Caco-2 (cell line): ENCODE measurements at regions not wholly inside any gene's neighbourhood (a gene's known extent, or its start where the extent isn't known, plus 50 kb on each side); places are given as distances from the start of the nearest gene placed in this dataset.

Experiments
- BruUV-seq: library from RNA; stranded (reverse); fragments of 400-500 nt; replicated peaks from 2 replicates; lab custom pipeline; 2021; lab: Mats Ljungman, UMichigan
- CTCF ChIA-PET: fragments of 300-600 bp; sonication (Branson Sonifier 250); formaldehyde crosslinking; loops from one replicate; lab custom pipeline; 2022; ENCODE audit warnings: antibody characterized with exemption; lab: Charles Lee
- POLR2A ChIA-PET: fragments of 300-600 bp; sonication (Branson Sonifier 250); formaldehyde crosslinking; loops from one replicate; lab custom pipeline; 2022; ENCODE audit warnings: antibody characterized with exemption; lab: Charles Lee
- DNase-seq, 2 experiments: peaks; one replicate each; pipeline versions ENCODE4 v3.0.0 to v3.0.0-alpha.2; 2020 to 2022
- H3K27me3 ChIP-seq: replicated peaks from 2 replicates; pipeline ENCODE4 v1.6.0; 2011; ENCODE audit warnings: low read length; ENCODE audit not compliant: control insufficient read depth, insufficient read depth
- H3K36me3 ChIP-seq: 2 replicates; pipeline ENCODE4 v1.5.1; 2011; ENCODE audit warnings: low read length; ENCODE audit not compliant: control insufficient read depth, insufficient read depth
- H3K4me1 ChIP-seq: fragments of 250-450 bp; sonication (Bioruptor Pico); 2 replicates; pipeline ENCODE4 v1.5.1; 2020; ENCODE audit warnings: mild to moderate bottlenecking
- H3K4me3 ChIP-seq: 2 replicates; pipeline ENCODE4 v1.5.1; 2011; ENCODE audit warnings: low read depth, mild to moderate bottlenecking, control low read depth, low read length
- H3K9me3 ChIP-seq: fragments of 250-450 bp; sonication (Bioruptor Pico); 2 replicates; pipeline ENCODE4 v1.5.1; 2020; ENCODE audit warnings: mild to moderate bottlenecking, moderate library complexity
- H3K27ac Mint-ChIP-seq: one replicate; pipeline ENCODE4 v1.8.0; 2022; ENCODE audit warnings: mixed read lengths; ENCODE audit not compliant: unreplicated experiment
- H3K27me3 Mint-ChIP-seq: one replicate; pipeline ENCODE4 v1.8.0; 2022; ENCODE audit warnings: mixed read lengths; ENCODE audit not compliant: insufficient read depth, unreplicated experiment
- H3K36me3 Mint-ChIP-seq: one replicate; pipeline ENCODE4 v1.8.0; 2022; ENCODE audit warnings: mild to moderate bottlenecking, mixed read lengths; ENCODE audit not compliant: insufficient read depth, unreplicated experiment
- H3K4me1 Mint-ChIP-seq: one replicate; pipeline ENCODE4 v1.8.0; 2022; ENCODE audit warnings: low read depth, mixed read lengths; ENCODE audit not compliant: unreplicated experiment
- H3K4me3 Mint-ChIP-seq: one replicate; pipeline ENCODE4 v1.8.0; 2022; ENCODE audit warnings: mild to moderate bottlenecking, moderate library complexity, mixed read lengths; ENCODE audit not compliant: unreplicated experiment
- H3K9me3 Mint-ChIP-seq: one replicate; pipeline ENCODE4 v1.8.0; 2022; ENCODE audit warnings: mixed read lengths; ENCODE audit not compliant: unreplicated experiment
- intact Hi-C: fragments of 100-400 bp; cut with micrococcal nuclease; formaldehyde crosslinking; loops from one replicate; pipeline ENCODE4 v1.10.0; 2022; ENCODE audit not compliant: unreplicated experiment
- TF ChIP-seq, protein P1 (sequence below), 2 experiments: fragments of 200-600 bp in 1 of 2; IDR thresholded peaks; 1 replicate in 1 of 2; 2 replicates in 1 of 2; pipeline versions ENCODE4 v1.5.1 to v1.8.0; 2011 to 2022; ENCODE audit warnings: antibody characterized with exemption in 1 of 2, control low read depth in 1 of 2, inconsistent platforms in 1 of 2, low read depth in 1 of 2, low read length in 1 of 2, mild to moderate bottlenecking in 1 of 2, moderate library complexity in 1 of 2; ENCODE audit not compliant: insufficient read depth in 1 of 2, severe bottlenecking in 1 of 2, unreplicated experiment in 1 of 2

DNA sequence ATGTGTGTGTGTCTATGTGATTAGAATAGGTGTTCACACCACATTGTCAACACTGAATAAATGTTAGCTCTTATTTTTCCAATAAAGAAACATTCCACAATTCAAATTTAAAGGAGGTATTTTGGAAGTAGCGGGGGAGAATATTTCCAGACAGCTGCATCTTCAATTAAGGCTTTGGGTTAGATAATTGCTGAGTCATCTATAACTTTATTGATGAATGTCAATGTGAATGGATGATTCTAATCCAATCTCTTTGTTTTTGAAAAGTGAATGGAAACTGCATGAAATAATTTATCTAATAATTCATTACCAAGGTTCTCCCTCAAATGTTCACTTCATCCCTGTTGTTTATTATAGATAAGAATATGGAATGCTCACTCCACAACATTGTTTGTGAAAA, 625.2 kb downstream of the IRS1 start:
- Mint-ChIP-seq H3K27ac (no peak overlapping the region), H3K36me3 (no peaks in the 10 kb centered on the region), H3K9me3 (peaks cover 17% of the 10 kb centered on the region), H3K27me3 (no peaks in the 10 kb centered on the region), H3K4me3 (no peak overlapping the region), H3K4me1 (no peaks in the 10 kb centered on the region)
- ChIA-PET POLR2A (no interaction called here), CTCF (no interaction called here)
- intact Hi-C loops, result no loop called here
- TF ChIP-seq, protein P1, sequence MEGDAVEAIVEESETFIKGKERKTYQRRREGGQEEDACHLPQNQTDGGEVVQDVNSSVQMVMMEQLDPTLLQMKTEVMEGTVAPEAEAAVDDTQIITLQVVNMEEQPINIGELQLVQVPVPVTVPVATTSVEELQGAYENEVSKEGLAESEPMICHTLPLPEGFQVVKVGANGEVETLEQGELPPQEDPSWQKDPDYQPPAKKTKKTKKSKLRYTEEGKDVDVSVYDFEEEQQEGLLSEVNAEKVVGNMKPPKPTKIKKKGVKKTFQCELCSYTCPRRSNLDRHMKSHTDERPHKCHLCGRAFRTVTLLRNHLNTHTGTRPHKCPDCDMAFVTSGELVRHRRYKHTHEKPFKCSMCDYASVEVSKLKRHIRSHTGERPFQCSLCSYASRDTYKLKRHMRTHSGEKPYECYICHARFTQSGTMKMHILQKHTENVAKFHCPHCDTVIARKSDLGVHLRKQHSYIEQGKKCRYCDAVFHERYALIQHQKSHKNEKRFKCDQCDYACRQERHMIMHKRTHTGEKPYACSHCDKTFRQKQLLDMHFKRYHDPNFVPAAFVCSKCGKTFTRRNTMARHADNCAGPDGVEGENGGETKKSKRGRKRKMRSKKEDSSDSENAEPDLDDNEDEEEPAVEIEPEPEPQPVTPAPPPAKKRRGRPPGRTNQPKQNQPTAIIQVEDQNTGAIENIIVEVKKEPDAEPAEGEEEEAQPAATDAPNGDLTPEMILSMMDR (IDR thresholded peaks at IDR 0.05; ENCODE audit: insufficient read depth in 1 of 2, low read depth in 1 of 2, low read length in 1 of 2, severe bottlenecking in 1 of 2, unreplicated experiment in 1 of 2), result no peak
- Histone ChIP-seq H3K4me3 (no peak overlapping the region), H3K9me3 (no peaks in the 10 kb centered on the region; the same call in 1 of the 2 replicates), H3K4me1 (no peaks in the 10 kb centered on the region), H3K36me3 (no peaks in the 10 kb centered on the region), H3K27me3 (no peaks in the 10 kb centered on the region)
- BruUV-seq, result no TSS peak
- no peak for DNase-seq

DNA sequence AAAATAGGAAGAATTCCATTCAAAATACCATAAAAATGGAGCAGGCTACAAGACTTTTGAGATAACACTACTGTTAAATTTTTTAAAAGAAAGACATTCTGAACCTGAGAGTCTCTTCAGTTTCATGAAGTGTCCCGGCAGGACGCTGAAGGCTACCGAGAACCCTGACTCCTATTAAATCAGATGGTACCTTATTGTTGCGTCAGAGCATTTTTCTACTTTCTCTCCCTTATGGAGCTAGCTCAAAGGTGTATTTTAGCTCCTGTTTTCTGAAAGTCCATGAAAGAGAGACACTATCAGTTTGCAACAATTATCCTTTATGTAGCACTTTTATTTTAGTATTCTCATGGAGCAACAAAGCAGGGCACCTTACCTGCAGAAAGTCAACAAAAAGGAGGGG, 626.7 kb downstream of the IRS1 start:
- Mint-ChIP-seq H3K36me3 (no peaks in the 10 kb centered on the region), H3K4me3 (no peak overlapping the region), H3K4me1 (no peaks in the 10 kb centered on the region), H3K27me3 (no peaks in the 10 kb centered on the region), H3K27ac (no peak overlapping the region), H3K9me3 (peaks cover 17% of the 10 kb centered on the region)
- peaks cover 3% of the 10 kb centered on the region; the same call in 1 of the 2 replicates for H3K9me3 ChIP-seq
- intact Hi-C loops, result no loop called here
- DNase-seq, result no peak
- ChIA-PET CTCF (no interaction called here), POLR2A (no interaction called here)
- no TSS peak for BruUV-seq
- TF ChIP-seq, protein P1 (IDR thresholded peaks at IDR 0.05; ENCODE audit: insufficient read depth in 1 of 2, low read depth in 1 of 2, low read length in 1 of 2, severe bottlenecking in 1 of 2, unreplicated experiment in 1 of 2), result no peak
- peaks cover 11% of the 10 kb centered on the region; the same call in 1 of the 2 replicates for H3K4me1 ChIP-seq
- no peaks in the 10 kb centered on the region for H3K36me3 ChIP-seq
- no peak overlapping the region for H3K4me3 ChIP-seq
- H3K27me3 ChIP-seq, result no peaks in the 10 kb centered on the region

DNA sequence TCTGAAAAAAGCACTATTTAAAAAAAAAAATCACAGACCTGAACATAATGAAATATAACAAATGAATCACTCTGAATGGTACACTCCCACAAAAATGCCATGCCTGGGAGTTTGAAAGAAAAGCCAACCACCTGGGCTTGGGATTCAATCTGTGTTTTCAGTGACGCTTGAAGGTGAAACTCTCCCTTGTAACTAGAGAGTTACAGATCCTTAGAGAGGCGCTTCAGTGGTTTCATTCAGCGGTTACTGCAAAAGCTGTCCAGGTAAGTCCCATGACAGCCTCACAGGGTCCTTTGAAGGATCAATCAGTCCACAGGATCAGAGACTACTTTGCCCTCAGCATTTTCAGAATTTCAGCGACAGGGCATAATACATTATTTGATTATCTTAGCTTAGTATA, 627.3 kb downstream of the IRS1 start:
- H3K4me3 Mint-ChIP-seq, result no peak overlapping the region
- peaks cover 17% of the 10 kb centered on the region for H3K9me3 Mint-ChIP-seq
- H3K9me3 ChIP-seq, result peaks cover 3% of the 10 kb centered on the region; the same call in 1 of the 2 replicates
- H3K36me3 Mint-ChIP-seq, result no peaks in the 10 kb centered on the region
- H3K4me1 Mint-ChIP-seq, result no peaks in the 10 kb centered on the region
- H3K4me3 ChIP-seq, result no peak overlapping the region
- intact Hi-C loops, result no loop called here
- TF ChIP-seq, protein P1 (IDR thresholded peaks at IDR 0.05; ENCODE audit: insufficient read depth in 1 of 2, low read depth in 1 of 2, low read length in 1 of 2, severe bottlenecking in 1 of 2, unreplicated experiment in 1 of 2), result no peak
- POLR2A ChIA-PET, result no interaction called here
- H3K4me1 ChIP-seq, result peaks cover 11% of the 10 kb centered on the region; the same call in 1 of the 2 replicates
- DNase-seq, result no peak
- CTCF ChIA-PET, result no interaction called here
- no TSS peak for BruUV-seq
- H3K36me3 ChIP-seq, result no peaks in the 10 kb centered on the region
- H3K27me3 Mint-ChIP-seq, result no peaks in the 10 kb centered on the region
- H3K27ac Mint-ChIP-seq, result no peak overlapping the region
- no peaks in the 10 kb centered on the region for H3K27me3 ChIP-seq
